Lower lobe of right lung (tissue), 2 donors: ENCODE measurements at regions not wholly inside any gene's neighbourhood (a gene's known extent, or its start where the extent isn't known, plus 50 kb on each side); places are given as distances from the start of the nearest gene placed in this dataset.

Experiments
- ATAC-seq, 2 donors: fragments of 200-7000 bp; cut with Tn5 transposase; one replicate each; pipeline ENCODE4 v1.9.1; 2020 to 2022; ENCODE audit warnings: mild to moderate bottlenecking in 2 of 2, moderate library complexity in 2 of 2
- DNase-seq: peaks from one replicate; pipeline ENCODE4 v3.0.0-alpha.2; 2020
- H3K27ac ChIP-seq: fragments of 200-600 bp; one replicate; pipeline ENCODE4 v1.8.0; 2022
- H3K27me3 ChIP-seq: fragments of 200-600 bp; one replicate; pipeline ENCODE4 v1.8.0; 2022; ENCODE audit warnings: low read depth
- H3K36me3 ChIP-seq: fragments of 200-600 bp; one replicate; pipeline ENCODE4 v1.8.0; 2022; ENCODE audit warnings: mild to moderate bottlenecking
- H3K4me1 ChIP-seq: fragments of 200-600 bp; one replicate; pipeline ENCODE4 v1.8.0; 2022
- H3K4me3 ChIP-seq: fragments of 200-600 bp; one replicate; pipeline ENCODE4 v1.8.0; 2022; ENCODE audit warnings: mild to moderate bottlenecking
- H3K9me3 ChIP-seq: fragments of 200-600 bp; one replicate; pipeline ENCODE4 v1.8.0; 2022
- intact Hi-C: fragments of 100-400 bp; cut with DNase I; formaldehyde crosslinking; loops from one replicate; pipeline ENCODE4 v1.11.0; 2022
- TF ChIP-seq, protein P1 (sequence below): fragments of 200-600 bp; IDR thresholded peaks from one replicate; pipeline ENCODE4 v1.8.0; 2022; ENCODE audit warnings: antibody characterized with exemption, mild to moderate bottlenecking
- donor health status: DM: no; HTN: yes; CAD: no; lungs with severe emphysema.

DNA sequence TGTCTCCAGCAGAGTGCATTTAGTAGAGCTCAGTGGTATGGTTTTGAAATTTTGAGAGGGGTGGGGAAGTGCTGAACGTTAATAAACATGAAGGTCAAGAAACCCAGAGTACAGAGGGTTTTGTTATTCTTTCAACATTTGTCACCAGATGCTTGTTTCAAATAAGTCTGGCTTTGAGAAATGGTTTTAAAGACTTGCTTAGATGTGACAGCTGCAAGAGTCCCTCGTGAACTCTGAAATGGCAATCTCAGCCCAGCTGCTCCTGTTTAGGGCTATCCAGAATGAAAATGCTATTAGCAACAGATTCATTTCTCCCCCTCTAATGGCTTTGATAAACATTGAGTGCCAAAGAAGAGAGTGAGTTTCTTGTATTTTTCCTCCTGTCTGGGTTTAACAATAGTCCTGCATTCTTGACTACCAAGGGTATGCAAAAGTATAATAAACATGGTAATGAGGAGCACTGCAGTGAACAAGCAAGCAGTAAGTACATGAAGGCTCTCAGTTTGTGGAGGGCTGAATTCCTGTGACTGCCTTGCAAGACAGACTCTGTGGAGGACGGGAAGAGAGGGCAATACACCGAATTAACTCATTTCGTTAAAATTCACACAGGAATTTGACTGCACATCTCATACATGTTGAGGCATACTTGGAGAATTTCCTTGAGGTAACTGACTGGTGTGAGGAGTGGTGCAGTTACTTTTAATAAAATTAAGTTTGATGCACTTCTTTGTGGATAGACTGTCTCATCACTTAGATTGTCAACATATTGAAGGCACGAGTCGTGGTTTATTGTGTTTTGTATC is 490.9 kb downstream of the REEP3 start:
- TF ChIP-seq, protein P1, sequence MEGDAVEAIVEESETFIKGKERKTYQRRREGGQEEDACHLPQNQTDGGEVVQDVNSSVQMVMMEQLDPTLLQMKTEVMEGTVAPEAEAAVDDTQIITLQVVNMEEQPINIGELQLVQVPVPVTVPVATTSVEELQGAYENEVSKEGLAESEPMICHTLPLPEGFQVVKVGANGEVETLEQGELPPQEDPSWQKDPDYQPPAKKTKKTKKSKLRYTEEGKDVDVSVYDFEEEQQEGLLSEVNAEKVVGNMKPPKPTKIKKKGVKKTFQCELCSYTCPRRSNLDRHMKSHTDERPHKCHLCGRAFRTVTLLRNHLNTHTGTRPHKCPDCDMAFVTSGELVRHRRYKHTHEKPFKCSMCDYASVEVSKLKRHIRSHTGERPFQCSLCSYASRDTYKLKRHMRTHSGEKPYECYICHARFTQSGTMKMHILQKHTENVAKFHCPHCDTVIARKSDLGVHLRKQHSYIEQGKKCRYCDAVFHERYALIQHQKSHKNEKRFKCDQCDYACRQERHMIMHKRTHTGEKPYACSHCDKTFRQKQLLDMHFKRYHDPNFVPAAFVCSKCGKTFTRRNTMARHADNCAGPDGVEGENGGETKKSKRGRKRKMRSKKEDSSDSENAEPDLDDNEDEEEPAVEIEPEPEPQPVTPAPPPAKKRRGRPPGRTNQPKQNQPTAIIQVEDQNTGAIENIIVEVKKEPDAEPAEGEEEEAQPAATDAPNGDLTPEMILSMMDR: no peak
- DNase-seq (no peak), ATAC-seq (no peak)
- H3K4me3 ChIP-seq: no peak overlapping the region
- no peaks in the 10 kb centered on the region for H3K4me1 ChIP-seq
- intact Hi-C loops: no loop called here
- no peaks in the 10 kb centered on the region for H3K27me3 ChIP-seq
- H3K36me3 ChIP-seq: no peaks in the 10 kb centered on the region
- peaks cover 7% of the 10 kb centered on the region for H3K9me3 ChIP-seq
- H3K27ac ChIP-seq: no peak overlapping the region

- Histone ChIP-seq H3K4me1 (no peaks in the 10 kb centered on the region), H3K9me3 (no peaks in the 10 kb centered on the region), H3K4me3 (no peak overlapping the region), H3K36me3 (no peaks in the 10 kb centered on the region), H3K27ac (no peak overlapping the region), H3K27me3 (no peaks in the 10 kb centered on the region)
- DNase-seq: no peak
- intact Hi-C loops: no loop called here
- TF ChIP-seq, protein P1: no peak
- ATAC-seq: no peak
Observed at GRCh38 chr10:64014281-64014680, 493.1 kb downstream of the REEP3 start.

- H3K36me3 ChIP-seq: no peaks in the 10 kb centered on the region
- H3K27me3 ChIP-seq: no peaks in the 10 kb centered on the region
- H3K9me3 ChIP-seq: no peaks in the 10 kb centered on the region
- no peak overlapping the region for H3K4me3 ChIP-seq
- H3K27ac ChIP-seq: no peak overlapping the region
- DNase-seq: no peak
- intact Hi-C loops: no loop called here
- no peaks in the 10 kb centered on the region for H3K4me1 ChIP-seq
- TF ChIP-seq, protein P1: no peak
- no peak for ATAC-seq
Observed at GRCh38 chr10:64023926-64024470, 502.8 kb downstream of the REEP3 start.

- Histone ChIP-seq H3K27me3 (no peaks in the 10 kb centered on the region), H3K4me3 (no peak overlapping the region), H3K4me1 (no peaks in the 10 kb centered on the region), H3K27ac (no peak overlapping the region), H3K36me3 (no peaks in the 10 kb centered on the region), H3K9me3 (no peaks in the 10 kb centered on the region)
- DNase-seq (no peak), ATAC-seq (peak in 1 of 2 donors; percentile 38)
- TF ChIP-seq, protein P1: no peak
- intact Hi-C loops: no loop called here
Observed at GRCh38 chr10:64033711-64034110, 512.5 kb downstream of the REEP3 start.

GRCh38 chr10:64036321-64036930 is 515.2 kb downstream of the REEP3 start:
- H3K27me3 ChIP-seq: no peaks in the 10 kb centered on the region
- no peak for ATAC-seq
- no peak overlapping the region for H3K4me3 ChIP-seq

More at GRCh38 chr10:64036321-64036930, 515.2 kb downstream of the REEP3 start:
- Histone ChIP-seq H3K36me3 (no peaks in the 10 kb centered on the region), H3K4me1 (peaks cover 7% of the 10 kb centered on the region), H3K27ac (no peak overlapping the region), H3K9me3 (no peaks in the 10 kb centered on the region)
- intact Hi-C loops: no loop called here
- TF ChIP-seq, protein P1: no peak
- no peak for DNase-seq
